Germinal center (tissue), 1 donor: ENCODE measurements at regions not wholly inside any gene's neighbourhood (a gene's known extent, or its start where the extent isn't known, plus 50 kb on each side); places are given as distances from the start of the nearest gene placed in this dataset.
"Not testable (repeated sequence)": the region's sequence is repeated elsewhere in the genome, so short reads cannot be mapped to it uniquely, and the experiment has no call there.

Experiments
- DNase-seq: peaks from one replicate; pipeline ENCODE4 v3.0.0; 2012; ENCODE audit warnings: mixed read lengths, low spot score

GRCh38 chr3:29141197-29141917 lies 139.5 kb upstream of the RBMS3 start:
- DNase-seq, result no peak

- no peak for DNase-seq
Observed at GRCh38 chr3:29141918-29142275, 139.0 kb upstream of the RBMS3 start.

GRCh38 chr3:29143151-29143550 lies 137.7 kb upstream of the RBMS3 start:
- DNase-seq, result no peak

GRCh38 chr3:29144361-29144760 lies 136.5 kb upstream of the RBMS3 start:
- DNase-seq, result no peak

- no peak for DNase-seq
Observed at GRCh38 chr3:29144807-29145206, 136.1 kb upstream of the RBMS3 start.

GRCh38 chr3:29145360-29145759 lies 135.5 kb upstream of the RBMS3 start:
- no peak for DNase-seq

GRCh38 chr3:29152379-29152778 lies 128.5 kb upstream of the RBMS3 start:
- DNase-seq, result no peak

- DNase-seq, result no peak
Observed at GRCh38 chr3:29153811-29154210, 127.1 kb upstream of the RBMS3 start.

- DNase-seq, result no peak
Observed at GRCh38 chr3:29156086-29156715, 124.7 kb upstream of the RBMS3 start.

- no peak for DNase-seq
Observed at GRCh38 chr3:29164825-29165224, 116.0 kb upstream of the RBMS3 start.

- DNase-seq, result no peak
Observed at GRCh38 chr3:29167180-29167579, 113.7 kb upstream of the RBMS3 start.

GRCh38 chr3:29168081-29168480 lies 112.8 kb upstream of the RBMS3 start:
- DNase-seq, result no peak

- DNase-seq, result no peak
Observed at GRCh38 chr3:29168696-29169095, 112.2 kb upstream of the RBMS3 start.

GRCh38 chr3:29169451-29169850 lies 111.4 kb upstream of the RBMS3 start:
- no peak for DNase-seq

GRCh38 chr3:29171043-29171990 lies 109.6 kb upstream of the RBMS3 start:
- DNase-seq, result no peak

GRCh38 chr3:29176501-29176900 lies 104.4 kb upstream of the RBMS3 start:
- DNase-seq, result no peak

- no peak for DNase-seq
Observed at GRCh38 chr3:29178809-29179793, 101.8 kb upstream of the RBMS3 start.

- no peak for DNase-seq
Observed at GRCh38 chr3:29181149-29181780, 99.6 kb upstream of the RBMS3 start.

GRCh38 chr3:29181872-29182271 lies 99.0 kb upstream of the RBMS3 start:
- no peak for DNase-seq

GRCh38 chr3:29182828-29183227 lies 98.0 kb upstream of the RBMS3 start:
- not testable (repeated sequence) for DNase-seq
